HL-60/S4 treated with retinoic acid at 250 ng/mL for 4 days and 3 days (cell line): ENCODE measurements at regions not wholly inside any gene's neighbourhood (a gene's known extent, or its start where the extent isn't known, plus 50 kb on each side); places are given as distances from the start of the nearest gene placed in this dataset.
"Not testable (repeated sequence)": the region's sequence is repeated elsewhere in the genome, so short reads cannot be mapped to it uniquely, and the experiment has no call there.

Experiments
- in situ Hi-C: fragments of 300-500 bp; cut with MboI; formaldehyde crosslinking; loops from 2 replicates; pipeline ENCODE4 v1.7.0; 2022; ENCODE audit warnings: low sequenced_read_pairs

DNA sequence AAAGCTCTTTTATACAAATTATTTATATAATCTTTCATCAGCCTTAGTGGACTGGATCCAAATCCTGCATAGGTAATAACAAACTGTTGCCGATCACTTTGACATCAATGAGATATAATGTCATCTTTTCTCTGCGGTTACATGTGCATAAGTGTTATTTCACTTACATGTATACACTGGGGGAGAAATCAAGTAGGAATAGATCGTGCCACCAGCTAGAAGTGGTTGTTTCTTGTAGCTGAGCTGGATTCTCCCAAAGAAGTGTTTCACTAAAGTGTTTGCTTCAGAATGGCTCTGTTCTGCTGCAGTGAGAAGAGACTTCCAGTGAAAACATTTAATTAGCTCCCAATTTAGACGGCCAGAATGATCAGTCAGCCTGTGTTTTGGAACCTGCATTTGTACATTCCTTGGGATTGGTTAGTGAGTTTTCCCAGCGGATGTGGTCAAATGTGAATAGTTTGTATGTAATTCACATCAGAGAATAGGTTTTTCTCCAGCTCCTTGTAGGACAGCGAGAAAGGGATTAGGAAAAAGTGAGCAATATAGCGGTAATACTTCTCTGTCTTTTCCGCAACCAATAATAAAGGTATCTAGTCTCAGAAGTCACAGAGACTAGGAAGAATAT is 163.1 kb upstream of the CCN2 start:
- in situ Hi-C loops = no loop called here

DNA sequence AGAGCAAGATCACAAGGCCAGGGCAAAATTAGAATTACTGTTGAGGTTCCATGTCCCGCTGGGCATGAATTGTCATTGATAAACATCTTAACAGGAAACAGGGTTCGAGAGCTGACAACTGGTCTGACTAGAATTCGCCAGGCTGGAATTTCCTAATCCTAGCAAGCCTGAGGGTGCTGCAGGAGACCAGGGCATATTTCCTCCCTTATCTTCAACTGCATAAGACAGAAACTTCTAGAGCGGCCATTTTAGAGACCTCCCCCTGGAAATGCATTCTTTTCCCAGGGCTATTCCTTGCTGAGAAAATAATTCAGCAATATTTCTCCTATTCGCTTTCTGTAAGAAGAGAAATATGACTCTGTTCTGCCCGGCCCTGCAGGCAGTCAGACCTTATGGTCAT is 158.6 kb upstream of the CCN2 start:
- in situ Hi-C loops = not testable (repeated sequence)

DNA sequence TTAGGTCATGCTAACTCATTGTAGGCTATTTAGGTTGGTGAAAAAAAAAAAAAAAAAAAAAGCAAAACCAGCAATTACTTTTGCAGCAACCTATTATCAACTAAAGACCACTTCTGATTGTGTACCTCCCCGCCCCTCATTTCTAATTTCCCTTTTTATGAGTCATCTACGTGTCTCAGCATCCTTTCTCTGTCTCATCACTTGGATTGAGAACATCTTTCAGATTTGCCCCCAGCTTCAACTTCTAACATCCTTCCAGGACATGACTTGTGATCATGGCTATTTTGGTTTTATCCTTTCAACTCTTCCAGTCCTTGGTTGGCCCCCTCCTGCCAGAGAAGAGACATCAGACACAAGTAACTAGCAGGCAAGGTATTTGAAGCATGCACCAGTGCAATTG is 156.7 kb upstream of the CCN2 start:
- in situ Hi-C loops = no loop called here

DNA sequence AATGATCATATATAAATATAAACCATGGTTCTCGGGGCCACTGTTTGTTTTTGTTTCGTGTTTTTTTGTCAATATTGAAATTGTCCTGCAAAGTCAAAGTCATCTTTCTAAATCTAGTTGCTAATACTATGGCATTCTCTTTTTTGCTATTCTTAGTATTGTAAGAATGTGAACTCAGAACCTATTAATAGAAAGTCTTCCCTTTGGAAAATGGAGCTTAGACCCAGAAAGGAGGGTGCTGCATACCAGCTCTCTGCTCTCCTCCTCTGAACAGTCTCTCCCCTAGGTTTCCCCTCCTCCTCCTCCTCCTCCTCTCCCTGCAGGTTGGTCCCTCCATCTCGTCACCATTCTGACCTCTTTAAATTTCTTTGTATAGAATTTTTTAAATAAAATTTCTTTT is 150.4 kb upstream of the CCN2 start:
- in situ Hi-C loops = no loop called here

DNA sequence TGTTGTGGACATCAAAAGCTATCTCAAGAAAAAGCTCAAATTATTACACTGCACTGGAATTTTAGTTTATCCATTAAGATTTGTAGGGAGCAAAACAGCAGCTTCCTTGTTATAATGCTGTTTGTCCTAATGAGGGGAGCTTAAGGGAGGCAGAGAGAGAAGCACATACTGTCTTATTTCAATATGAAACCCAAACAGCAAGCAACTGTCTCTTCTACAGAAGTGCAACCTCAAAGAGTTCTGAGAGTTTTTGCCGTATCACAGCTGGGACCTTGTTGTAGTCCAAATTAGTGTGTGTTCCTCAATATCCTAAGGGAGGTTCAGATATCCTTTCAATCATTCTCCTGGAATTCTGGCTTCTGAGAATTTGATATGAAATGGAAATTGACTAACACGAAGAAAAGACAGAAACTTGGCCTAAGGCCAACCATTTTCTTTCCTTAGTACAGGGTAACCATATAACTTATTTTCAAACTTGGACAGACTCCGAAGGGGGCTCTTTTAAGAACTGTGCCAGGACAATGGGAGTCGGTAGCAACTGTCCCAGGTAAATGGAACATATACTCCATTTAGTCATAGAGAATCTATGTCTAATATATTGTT is 149.3 kb upstream of the CCN2 start:
- in situ Hi-C loops = no loop called here

DNA sequence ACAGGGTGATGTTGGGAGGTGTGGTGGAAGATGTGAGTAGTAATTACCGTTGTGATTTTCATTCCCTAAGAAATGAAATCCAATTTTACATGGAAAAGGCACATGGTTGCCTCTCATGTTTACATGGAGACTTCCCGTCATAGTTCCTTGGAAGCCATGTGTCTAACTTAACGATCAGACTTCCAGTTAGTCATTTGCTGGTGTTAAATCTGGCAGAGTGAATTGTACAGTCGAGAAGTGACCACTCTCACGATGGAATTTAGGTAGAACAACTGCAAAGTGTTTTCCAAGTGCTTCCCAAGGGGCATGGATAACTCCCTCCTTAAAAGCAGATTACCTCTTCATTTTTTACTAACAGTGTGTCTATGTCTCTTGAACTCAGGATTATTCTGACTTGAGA is 145.8 kb upstream of the CCN2 start:
- in situ Hi-C loops = no loop called here

DNA sequence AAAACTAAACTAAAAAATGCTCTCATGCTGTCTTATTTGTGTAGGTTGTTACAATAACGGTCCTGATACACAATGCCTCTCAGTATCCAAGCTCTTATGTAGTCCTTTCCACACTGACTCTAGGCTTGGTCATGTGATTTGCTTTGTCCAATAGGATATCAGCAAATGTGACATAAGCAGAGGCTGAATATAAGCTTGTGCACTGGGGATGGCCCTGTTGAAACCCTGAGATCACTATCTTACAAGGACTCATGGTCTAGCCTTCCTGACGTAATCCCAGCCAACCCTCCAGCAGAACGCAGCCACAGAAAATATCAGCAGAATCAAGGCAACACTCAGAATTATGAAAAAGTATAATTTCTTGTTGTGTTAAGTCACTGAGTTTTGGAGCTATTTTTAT is 145.1 kb upstream of the CCN2 start:
- in situ Hi-C loops = no loop called here

DNA sequence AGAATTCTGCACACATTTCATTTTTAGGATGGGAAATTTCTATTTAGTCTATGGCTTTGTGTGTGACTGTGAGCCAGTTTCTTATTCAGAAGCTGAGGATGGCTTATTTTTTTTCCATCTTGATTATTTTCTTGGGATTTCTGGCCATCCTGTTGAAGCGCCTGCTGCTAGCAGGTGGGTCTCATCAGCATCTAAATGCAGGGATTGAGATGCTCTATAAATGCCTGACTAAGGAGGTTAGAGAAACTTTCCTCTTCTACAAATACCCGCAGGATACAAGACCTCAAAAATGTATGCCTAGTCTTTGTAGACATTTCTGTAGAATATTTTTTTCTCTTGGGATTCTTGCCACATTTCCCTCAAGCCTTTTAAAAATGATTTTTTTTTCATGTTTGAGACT is 138.0 kb upstream of the CCN2 start:
- in situ Hi-C loops = no loop called here

DNA sequence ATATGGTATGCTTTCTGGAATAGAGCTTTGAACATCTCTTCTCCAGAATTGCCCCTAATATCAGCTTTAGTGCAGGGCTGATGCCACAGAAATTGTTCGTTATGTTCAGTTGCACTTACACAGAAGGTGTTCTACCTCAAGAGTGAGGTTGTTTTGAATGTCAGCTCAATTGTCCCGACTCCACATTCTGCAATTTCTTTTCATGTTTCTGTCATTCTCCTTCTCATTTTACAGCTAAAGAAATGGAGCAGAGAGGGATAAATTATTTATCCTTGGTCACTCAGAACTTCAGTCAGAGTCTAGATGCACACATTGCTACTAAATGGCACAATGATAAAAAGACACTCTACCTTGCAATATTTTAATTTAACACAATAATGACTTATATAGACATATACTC is 137.0 kb upstream of the CCN2 start:
- in situ Hi-C loops = no loop called here

DNA sequence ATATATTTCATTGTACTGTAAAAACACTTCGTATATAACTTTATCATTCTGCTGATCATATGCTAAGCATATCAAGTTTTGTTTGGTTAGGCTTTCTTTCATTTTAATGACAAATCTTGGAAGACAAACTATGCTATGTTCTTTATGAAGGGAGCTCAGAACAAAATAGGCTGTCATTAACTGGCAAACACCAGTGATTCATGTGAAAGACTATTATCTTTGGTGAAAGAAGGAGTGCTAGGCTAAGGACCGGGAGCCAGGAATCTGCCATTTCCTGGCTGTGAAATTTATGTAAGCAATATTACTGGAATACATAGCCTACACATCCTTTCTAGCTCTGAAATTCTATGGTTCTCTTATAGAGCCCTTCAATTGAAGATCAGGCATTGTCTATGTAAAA is 136.2 kb upstream of the CCN2 start:
- in situ Hi-C loops = no loop called here

DNA sequence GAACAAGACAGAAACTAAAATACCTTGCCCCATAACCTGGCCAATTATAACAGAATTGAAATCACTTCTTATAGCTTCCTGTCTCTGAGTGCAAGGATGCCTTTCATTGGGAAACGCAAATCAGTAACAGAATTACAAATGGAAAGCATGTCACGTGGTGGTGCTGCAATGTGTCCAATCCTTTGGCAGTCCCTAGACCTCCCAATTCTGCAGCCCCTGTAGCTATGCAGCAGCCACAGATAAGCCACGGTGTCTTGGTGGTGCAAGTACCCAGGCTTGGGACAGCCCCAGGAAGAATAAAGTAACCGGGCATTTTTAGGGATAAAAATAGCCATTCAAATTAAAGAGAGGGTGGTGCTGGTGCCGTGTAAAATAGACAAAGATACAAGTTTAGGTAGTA is 134.6 kb upstream of the CCN2 start:
- in situ Hi-C loops = no loop called here

DNA sequence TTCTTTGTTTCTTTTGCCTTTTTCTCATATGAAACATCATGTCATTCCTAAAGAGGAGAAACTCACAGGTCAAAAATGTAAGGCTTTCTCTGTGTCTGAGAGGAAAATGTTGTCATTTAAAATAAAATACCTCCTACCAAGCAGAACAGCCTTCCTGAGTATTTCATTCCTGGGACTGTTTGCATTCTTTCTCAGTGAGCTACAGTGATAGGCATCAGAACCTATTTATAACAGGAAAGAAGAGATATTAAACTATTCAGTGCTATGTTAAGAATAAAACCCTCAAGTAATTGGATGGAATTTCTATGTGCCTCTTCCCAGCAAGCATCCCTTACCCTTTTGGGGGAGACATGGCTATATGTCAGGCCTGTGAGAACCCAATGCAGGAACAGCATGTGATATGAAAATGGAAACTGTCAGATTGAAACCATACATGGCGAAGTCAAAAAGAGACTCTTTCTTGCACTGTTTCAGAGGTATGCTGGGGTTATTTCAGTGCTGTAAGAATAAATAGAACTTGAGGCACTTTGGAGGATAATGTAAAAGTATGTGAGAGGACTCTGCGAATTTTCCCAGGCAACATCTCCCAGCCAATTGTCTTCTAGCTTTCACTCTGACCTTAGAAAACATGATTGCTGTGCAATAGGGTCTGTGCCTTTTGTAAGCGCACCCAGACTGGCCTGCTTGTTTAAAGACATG is 133.8 kb upstream of the CCN2 start:
- in situ Hi-C loops = no loop called here

DNA sequence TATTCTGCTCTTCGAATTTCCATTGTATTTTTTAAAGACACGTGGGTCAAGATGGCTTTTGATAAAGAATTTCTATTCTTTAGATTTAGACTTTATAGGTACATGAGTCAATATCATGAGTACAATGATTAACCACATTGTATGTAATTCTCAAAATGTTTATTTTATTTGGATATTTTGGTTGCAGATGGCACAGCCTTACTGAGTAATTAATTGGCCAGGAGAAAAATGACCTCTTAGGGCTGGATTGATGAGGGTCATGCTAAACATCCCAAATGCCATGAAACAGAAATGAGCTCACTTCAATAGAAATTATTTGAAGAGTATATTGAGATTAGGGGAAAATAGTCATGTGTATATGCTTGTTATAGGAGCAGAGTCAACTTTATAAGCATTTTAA is 131.2 kb upstream of the CCN2 start:
- in situ Hi-C loops = no loop called here

DNA sequence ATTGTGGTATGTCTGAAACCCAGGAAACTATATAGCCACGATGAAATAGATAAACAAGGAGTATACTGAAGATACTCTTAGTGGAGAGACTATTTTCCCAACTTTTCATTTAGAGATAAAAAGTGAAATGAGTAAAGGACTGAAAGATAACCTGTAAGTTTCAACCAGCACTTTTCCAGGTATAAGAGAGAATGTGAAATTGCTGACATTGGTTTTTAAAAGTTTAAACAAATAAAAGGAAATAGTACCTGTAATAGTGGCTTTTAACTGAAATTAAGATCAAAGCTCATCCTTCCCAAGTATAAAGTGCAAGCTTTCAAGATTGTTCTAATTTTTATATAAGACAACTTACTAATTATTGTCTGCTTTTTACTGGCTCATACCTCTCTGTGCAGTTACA is 130.2 kb upstream of the CCN2 start:
- in situ Hi-C loops = no loop called here

DNA sequence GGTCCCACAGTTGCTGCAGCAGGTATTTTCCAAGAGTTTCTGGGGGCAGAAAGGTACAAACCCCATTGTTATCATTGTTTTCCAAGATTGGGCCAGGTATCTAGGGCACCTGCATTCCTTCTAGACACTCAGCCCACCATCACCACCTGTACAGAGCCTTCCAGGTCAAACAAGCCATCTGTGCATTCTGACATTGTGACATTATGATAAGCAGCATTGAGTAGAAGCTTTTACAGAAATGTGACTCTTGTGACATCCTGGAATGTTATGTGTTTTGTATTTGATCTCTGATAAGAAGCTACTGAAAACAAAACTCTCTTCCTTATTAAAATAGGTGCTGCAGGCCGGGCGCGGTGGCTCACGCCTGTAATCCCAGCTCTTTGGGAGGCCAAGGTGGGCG is 128.1 kb upstream of the CCN2 start:
- in situ Hi-C loops = no loop called here

DNA sequence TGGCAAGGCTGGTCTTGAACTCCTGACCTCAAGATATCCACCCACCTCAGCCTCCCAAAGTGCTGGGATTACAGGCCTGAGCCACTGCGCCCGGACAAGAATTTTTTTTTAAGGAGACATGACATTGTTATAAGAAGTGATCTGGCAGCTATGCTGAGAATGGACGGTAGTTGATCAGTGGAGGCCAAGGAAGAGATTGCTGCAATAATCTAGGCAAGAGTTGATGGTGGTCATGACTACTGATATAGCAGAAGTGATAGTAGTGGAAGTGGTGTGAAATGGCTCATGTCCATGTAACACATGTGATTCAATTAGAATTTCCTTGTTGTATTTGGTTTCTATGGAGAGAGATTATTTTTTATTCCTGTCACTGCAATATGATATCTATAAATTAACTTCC is 125.3 kb upstream of the CCN2 start:
- in situ Hi-C loops = no loop called here

DNA sequence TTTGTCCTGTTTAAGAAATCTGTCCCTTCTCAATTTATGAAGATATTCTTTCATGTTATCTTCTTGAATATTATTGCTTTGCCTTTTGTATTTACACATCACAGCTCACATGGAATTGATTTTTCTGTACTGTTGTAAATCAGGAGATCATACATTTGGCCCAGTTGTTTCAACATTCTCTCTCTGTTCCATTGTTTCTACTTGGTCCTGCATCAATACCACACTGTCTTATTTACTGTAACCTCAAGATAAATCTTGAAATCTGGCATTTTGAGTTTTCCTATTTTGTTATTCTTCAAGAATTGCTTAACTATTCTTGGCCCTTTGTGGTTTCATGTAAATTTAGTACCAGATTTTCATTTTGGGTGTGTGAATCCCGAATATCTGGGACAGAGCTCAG is 121.7 kb upstream of the CCN2 start:
- in situ Hi-C loops = no loop called here

DNA sequence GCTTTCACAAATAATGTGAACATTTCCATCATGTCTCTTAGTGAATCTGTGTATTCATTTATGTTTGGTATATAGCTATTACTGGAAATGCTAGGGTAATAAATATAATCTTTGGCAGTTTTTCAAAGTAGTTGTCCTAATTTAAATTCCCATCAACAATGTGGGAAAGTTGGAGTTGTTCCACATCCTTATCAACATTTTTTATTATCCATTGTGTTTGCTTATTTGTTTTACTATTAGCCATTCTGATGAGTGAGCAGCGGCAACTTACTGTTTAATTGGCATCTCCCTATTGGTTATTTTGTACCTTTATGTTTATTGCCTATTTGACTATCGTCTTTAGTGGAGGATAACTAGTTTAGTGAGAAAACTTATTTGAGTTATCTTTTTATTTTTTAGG is 121.1 kb upstream of the CCN2 start:
- in situ Hi-C loops = no loop called here

DNA sequence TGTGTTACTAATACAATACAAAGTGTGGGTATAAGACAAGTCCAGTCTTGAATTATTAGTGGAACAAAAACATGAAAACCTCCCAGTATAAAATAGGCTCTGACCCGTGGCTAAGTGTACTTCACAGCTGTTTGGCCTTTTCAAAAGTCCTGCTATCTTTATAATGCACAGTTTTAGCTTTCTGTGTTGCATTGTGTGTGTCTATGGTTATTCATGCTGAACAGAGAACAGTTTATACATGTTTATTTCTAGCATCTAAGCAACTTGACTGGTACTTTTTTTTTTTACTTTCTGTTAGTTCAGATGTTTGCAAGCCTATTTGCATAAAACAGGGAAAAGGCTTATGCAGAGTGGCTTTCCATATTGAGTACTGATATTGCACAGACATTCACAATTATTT is 119.2 kb upstream of the CCN2 start:
- in situ Hi-C loops = no loop called here

DNA sequence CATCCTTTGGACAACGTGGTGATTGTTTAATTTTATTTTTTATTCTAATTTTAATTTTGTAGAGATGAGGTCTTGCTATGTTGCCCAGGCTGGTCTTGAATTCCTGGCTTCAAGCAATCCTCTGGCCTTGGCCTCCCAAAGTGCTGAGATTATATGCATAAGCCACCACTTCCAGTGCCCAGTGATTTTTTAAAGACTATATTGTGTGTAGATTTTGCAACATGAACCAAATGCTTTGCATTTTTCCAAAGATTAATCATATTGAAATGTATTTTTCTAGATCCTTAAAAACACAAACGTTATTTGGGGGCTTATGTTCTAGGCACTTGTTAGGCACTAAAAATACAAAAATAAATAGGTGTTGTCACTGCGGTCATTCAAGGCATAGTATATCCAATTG is 117.6 kb upstream of the CCN2 start:
- in situ Hi-C loops = no loop called here

DNA sequence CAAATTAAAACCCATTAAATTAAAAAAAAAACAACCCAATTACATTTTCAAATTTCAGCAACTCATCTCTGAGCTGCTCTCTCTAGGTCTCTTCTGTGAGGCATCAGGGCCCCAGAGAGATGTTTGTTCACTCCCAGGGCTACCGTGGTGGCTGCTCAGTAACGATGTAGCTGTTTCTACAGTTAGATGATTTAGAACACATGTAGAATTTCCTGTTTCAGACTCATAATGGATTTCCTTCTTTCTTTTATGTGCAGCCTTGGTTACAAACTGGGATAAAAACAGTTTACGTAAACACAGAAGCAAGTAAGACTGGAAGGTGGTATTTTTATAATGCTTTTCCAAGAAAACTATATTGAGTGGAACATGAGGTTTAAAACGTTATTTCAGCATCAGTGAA is 116.1 kb upstream of the CCN2 start:
- in situ Hi-C loops = no loop called here

DNA sequence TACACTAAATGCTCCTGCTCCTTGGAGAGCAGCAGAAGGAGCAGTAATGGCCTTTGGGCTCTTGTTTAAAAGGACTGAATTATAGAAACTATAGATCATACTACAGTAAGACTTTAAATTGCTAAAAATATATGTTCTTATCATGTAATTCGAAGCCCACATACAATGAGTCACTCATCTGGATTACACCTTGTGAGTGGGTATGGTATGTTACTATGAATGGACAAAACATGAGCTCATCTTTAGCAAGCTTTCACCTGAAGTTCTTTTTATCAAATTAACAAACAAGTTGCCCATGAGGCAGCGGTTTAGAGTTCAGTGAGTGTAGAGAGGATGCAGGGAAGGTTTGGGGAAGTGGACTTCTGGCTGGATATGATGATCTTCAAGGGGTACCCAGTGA is 114.4 kb upstream of the CCN2 start:
- in situ Hi-C loops = no loop called here

DNA sequence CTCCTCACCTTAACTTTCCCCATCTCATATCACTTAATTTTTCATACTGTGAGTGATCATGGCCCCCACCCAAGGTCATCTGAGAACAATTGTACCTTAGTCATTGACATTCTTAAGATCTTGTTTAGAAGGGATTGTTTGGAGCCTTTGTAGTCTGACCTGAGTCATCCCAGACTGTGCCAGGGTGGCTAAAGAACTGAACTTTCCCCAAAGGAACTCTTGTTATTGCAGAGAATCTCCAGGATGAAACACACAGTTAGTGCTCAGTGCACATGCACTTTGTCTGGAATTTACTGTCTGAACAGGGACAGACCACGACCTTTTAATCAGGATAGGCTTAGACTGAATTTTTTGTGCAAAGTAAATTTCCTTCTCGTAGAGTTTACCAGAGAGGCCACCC is 112.6 kb upstream of the CCN2 start:
- in situ Hi-C loops = no loop called here
